ENCODE measurements at regions not wholly inside any gene's neighbourhood (a gene's known extent, or its start where the extent isn't known, plus 50 kb on each side); places are given as distances from the start of the nearest gene placed in this dataset.

- DNase-seq (no peak), ATAC-seq (no peak)
- no peaks in the 10 kb centered on the region for H3K9me3 ChIP-seq
- H3K27ac ChIP-seq, result no peak overlapping the region
- no peaks in the 10 kb centered on the region for H3K36me3 ChIP-seq
- H3K27me3 ChIP-seq, result no peaks in the 10 kb centered on the region
- intact Hi-C loops (cut with DNase I), result no loop called here
- WGBS (ENCODE audit: insufficient coverage, low coverage, low lambda C conversion rate, missing lambda C conversion rate), result 71% methylated on average over 13 of the region's 14 CpGs
- no peak overlapping the region for H3K4me3 ChIP-seq
- no peaks in the 10 kb centered on the region for H3K4me1 ChIP-seq
- TF ChIP-seq CTCF (IDR thresholded peaks at IDR 0.05), result no peak
- TF ChIP-seq POLR2A (IDR thresholded peaks at IDR 0.05), result no peak
These were observed 255.6 kb downstream of the PREX1 start for GRCh38 chr20:48571949-48572847.

- 63% methylated on average over 7 of the region's 9 CpGs for WGBS (ENCODE audit: insufficient coverage, low coverage, low lambda C conversion rate, missing lambda C conversion rate)
- Histone ChIP-seq H3K27ac (no peak overlapping the region), H3K9me3 (no peaks in the 10 kb centered on the region), H3K27me3 (no peaks in the 10 kb centered on the region), H3K4me1 (no peaks in the 10 kb centered on the region), H3K36me3 (no peaks in the 10 kb centered on the region), H3K4me3 (no peak overlapping the region)
- DNase-seq (no peak), ATAC-seq (no peak)
- intact Hi-C loops (cut with DNase I), result no loop called here
- TF ChIP-seq CTCF (IDR thresholded peaks at IDR 0.05), result no peak
- no peak for TF ChIP-seq POLR2A (IDR thresholded peaks at IDR 0.05)
These were observed 258.1 kb downstream of the PREX1 start for GRCh38 chr20:48569679-48570078.

GRCh38 chr20:48568520-48568919, 259.3 kb downstream of the PREX1 start:
- no peaks in the 10 kb centered on the region for H3K27me3 ChIP-seq
- H3K9me3 ChIP-seq, result no peaks in the 10 kb centered on the region
- DNase-seq (no peak), ATAC-seq (no peak)
- H3K4me3 ChIP-seq, result no peak overlapping the region
- no peaks in the 10 kb centered on the region for H3K4me1 ChIP-seq
- H3K36me3 ChIP-seq, result no peaks in the 10 kb centered on the region
- H3K27ac ChIP-seq, result no peak overlapping the region
- TF ChIP-seq CTCF (IDR thresholded peaks at IDR 0.05), result no peak
- TF ChIP-seq POLR2A (IDR thresholded peaks at IDR 0.05), result no peak
- 72% methylated on average over 5 of the region's 5 CpGs for WGBS (ENCODE audit: insufficient coverage, low coverage, low lambda C conversion rate, missing lambda C conversion rate)
- intact Hi-C loops (cut with DNase I), result no loop called here

GRCh38 chr20:48567145-48567544, 260.7 kb downstream of the PREX1 start:
- intact Hi-C loops (cut with DNase I), result no loop called here
- Histone ChIP-seq H3K9me3 (no peaks in the 10 kb centered on the region), H3K4me1 (no peaks in the 10 kb centered on the region), H3K4me3 (no peak overlapping the region), H3K36me3 (no peaks in the 10 kb centered on the region), H3K27me3 (no peaks in the 10 kb centered on the region), H3K27ac (no peak overlapping the region)
- 48% methylated on average over 5 of the region's 5 CpGs for WGBS (ENCODE audit: insufficient coverage, low coverage, low lambda C conversion rate, missing lambda C conversion rate)
- no peak for DNase-seq
- TF ChIP-seq POLR2A (IDR thresholded peaks at IDR 0.05) (no peak), CTCF (IDR thresholded peaks at IDR 0.05) (no peak)
- ATAC-seq, result no peak

All from right lobe of liver (tissue), 6 donors.